Fibroblast of the aortic adventitia (primary cell): ENCODE measurements at regions not wholly inside any gene's neighbourhood (a gene's known extent, or its start where the extent isn't known, plus 50 kb on each side); places are given as distances from the start of the nearest gene placed in this dataset.

Source experiments
- DNase-seq: peaks from one replicate; pipeline ENCODE4 v3.0.0-alpha.2; 2010; ENCODE audit warnings: low read depth
- H3K4me3 ChIP-seq: 2 replicates; pipeline ENCODE4 v1.5.1; 2011; ENCODE audit warnings: low read depth, mild to moderate bottlenecking, control low read depth, low read length, moderate library complexity
- CTCF ChIP-seq: IDR thresholded peaks from 2 replicates; pipeline ENCODE4 v1.5.1; 2011; ENCODE audit warnings: mild to moderate bottlenecking, low read length, control low read depth, inconsistent platforms; ENCODE audit not compliant: insufficient read depth

GRCh38 chr2:239640676-239641578 is 240.1 kb upstream of the HDAC4 start:
- DNase-seq: no peak
- no peak overlapping the region for H3K4me3 ChIP-seq
- no peak for TF ChIP-seq CTCF

DNA sequence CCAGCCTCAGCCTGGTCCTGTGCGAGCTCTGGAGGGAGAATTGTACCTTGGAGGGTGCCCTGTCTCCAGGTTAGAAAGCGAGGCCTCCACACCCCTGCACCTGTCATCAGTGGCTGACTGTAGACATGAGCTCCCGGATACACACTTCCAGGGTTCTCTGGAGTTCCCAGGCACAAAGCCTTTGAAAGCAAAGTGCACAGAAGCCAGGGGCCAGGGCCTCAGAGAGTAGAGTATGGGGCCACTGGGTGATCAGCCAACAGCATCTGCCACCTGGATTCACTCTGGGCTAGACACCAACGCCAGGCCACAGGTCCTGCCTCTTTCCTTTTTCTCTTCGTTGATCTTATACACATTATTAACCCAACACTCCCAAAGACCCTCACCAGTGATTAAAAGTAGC is 239.4 kb upstream of the HDAC4 start:
- TF ChIP-seq CTCF: no peak
- DNase-seq: no peak
- H3K4me3 ChIP-seq: no peak overlapping the region

DNA sequence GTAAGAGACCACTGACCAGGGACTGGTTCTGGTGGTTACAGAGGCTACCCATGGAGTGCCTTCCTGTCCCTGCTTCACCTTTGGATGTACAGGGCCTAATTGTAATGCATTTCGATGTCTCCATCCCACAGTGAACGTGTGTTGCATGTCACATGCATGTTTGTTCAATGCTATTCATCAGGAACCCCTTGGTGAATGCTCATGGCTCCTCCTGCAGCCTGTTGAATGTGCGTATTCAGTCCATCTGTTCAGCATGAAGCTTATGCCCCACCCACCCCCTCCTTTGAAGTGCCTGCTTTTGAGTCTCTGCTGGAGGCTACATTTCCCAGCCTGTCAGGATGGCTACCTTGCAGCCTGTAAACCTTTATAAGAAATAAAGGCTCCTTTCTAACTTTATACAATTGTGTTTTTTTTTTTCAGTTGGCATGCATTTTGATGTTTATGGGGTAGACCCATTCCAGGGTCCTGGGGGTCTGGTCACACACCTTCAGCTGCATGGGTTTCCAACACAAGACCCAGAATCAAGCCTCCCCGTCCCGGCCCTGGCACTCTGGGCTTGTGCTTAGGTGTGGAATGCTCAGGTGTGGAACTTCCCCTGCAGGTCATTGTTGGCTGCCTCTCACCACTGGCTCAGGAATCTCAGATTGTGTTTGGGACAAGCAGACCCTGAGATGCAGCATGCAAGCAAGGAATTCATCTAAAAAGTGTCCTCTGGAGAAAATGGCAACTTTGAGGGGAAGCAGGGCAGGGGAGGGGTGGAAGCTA is 238.8 kb upstream of the HDAC4 start:
- DNase-seq: no peak
- no peak overlapping the region for H3K4me3 ChIP-seq
- no peak for TF ChIP-seq CTCF

GRCh38 chr2:239638376-239638775 is 237.6 kb upstream of the HDAC4 start:
- no peak for TF ChIP-seq CTCF
- no peak overlapping the region for H3K4me3 ChIP-seq
- no peak for DNase-seq

DNA sequence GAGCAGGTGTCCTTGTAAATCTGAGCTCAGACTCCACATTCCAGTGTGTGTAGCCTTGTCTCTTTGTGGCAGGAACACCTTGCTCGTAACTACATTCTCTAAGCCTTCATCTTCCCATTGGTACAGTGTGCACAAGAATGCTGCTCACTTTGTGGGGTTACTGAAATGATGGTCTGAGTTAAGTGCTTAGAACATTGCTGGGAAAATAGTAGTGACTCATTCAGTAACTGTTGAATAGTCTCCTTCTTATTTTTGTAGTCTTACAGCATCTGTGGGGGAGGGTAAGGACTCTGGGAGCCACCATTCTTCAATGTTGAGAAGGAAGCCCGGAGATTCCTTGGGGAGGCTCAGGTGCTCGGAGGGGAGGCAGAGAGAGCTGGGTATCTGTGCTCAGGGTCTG is 236.0 kb upstream of the HDAC4 start:
- no peak for DNase-seq
- TF ChIP-seq CTCF: no peak
- H3K4me3 ChIP-seq: no peak overlapping the region

DNA sequence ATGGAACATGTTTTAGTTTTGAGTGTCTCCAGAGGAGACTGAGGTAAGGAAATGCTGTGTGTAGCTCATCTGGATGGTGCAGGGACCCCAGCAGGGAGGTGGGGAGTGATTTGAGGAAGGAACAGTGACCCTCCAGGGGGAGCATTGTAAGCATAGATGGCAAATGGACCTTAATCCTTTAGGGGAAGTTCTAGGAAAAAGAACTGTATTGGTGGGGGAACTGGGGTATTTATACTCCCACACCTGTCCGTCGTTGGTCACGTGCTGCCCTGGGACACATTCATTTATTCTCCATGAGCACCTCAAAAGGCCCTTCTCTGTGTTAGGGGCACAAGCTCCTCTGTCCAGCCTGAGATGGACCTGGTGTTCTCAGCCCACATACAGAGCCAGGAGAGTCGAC is 233.9 kb upstream of the HDAC4 start:
- H3K4me3 ChIP-seq: no peak overlapping the region
- no peak for DNase-seq
- TF ChIP-seq CTCF: no peak
